ENCODE measurements at regions not wholly inside any gene's neighbourhood (a gene's known extent, or its start where the extent isn't known, plus 50 kb on each side); places are given as distances from the start of the nearest gene placed in this dataset.

DNA sequence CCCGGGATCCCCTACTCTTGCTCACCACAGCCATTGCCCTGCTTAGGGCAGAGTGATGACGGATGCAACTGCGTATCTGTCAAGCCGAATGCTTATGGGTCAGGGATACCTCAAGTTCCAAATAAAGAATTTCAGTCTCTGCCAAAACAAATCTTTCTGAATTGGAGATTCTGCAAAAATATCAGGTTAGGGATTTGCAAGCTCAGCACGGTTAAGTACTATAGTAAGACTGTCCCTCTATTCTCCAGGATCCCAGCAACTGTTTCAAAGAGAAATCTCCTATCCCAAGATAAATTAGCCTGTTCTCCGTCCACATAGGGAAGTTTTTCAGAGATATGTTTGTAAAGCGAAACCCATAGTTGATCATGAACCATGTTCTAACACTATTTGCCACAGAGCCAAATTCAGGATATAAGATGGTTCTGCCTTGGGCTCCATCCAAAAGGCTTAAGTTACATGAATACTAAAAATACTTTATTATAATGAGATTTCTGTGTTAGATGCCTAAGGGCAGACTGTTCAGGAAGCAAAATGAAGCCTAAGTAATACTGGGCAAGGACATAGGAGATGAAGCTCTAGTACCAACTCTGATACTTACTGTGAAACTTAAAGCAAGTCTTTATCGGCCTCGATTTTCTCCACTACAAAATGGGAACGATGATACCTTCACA lies 100.1 kb upstream of the LPP start:
- H3K27ac ChIP-seq (ENCODE audit: poor library complexity, severe bottlenecking): no peak overlapping the region
- H3K27me3 ChIP-seq (ENCODE audit: insufficient read depth, poor library complexity, severe bottlenecking): no peaks in the 10 kb centered on the region
- no peaks in the 10 kb centered on the region for H3K9me3 ChIP-seq (ENCODE audit: severe bottlenecking)
- DNase-seq (ENCODE audit: low spot score): no peak
- no peak for ATAC-seq (ENCODE audit: low read depth)
- no peaks in the 10 kb centered on the region for H3K4me1 ChIP-seq (ENCODE audit: insufficient read depth, poor library complexity, severe bottlenecking)
- no peaks in the 10 kb centered on the region for H3K36me3 ChIP-seq (ENCODE audit: low read depth)
- no peak overlapping the region for H3K4me3 ChIP-seq (ENCODE audit: severe bottlenecking)
- TF ChIP-seq, protein P1, sequence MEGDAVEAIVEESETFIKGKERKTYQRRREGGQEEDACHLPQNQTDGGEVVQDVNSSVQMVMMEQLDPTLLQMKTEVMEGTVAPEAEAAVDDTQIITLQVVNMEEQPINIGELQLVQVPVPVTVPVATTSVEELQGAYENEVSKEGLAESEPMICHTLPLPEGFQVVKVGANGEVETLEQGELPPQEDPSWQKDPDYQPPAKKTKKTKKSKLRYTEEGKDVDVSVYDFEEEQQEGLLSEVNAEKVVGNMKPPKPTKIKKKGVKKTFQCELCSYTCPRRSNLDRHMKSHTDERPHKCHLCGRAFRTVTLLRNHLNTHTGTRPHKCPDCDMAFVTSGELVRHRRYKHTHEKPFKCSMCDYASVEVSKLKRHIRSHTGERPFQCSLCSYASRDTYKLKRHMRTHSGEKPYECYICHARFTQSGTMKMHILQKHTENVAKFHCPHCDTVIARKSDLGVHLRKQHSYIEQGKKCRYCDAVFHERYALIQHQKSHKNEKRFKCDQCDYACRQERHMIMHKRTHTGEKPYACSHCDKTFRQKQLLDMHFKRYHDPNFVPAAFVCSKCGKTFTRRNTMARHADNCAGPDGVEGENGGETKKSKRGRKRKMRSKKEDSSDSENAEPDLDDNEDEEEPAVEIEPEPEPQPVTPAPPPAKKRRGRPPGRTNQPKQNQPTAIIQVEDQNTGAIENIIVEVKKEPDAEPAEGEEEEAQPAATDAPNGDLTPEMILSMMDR (IDR thresholded peaks at IDR 0.05; ENCODE audit: poor library complexity, severe bottlenecking): no peak

DNA sequence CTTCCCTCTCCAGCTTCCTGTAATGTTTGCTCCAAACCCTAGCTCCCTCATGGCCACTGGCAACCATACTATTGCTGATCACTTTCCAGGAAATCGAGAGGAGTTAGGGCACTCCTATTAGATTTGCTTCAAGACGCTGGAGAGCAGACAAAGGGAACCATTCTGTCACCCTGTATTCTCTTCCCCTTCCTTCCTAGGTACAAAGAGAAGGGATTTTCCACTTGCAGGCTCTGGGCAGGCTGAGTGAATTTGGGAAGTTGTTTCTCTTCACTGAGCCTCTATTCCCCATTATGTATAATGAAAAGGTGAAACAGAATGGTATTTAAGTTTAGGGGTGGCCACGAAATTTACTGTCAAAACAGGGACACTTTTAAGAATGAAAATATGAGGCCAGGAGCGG lies 99.4 kb upstream of the LPP start:
- H3K4me1 ChIP-seq (ENCODE audit: insufficient read depth, poor library complexity, severe bottlenecking): no peaks in the 10 kb centered on the region
- TF ChIP-seq, protein P1 (IDR thresholded peaks at IDR 0.05; ENCODE audit: poor library complexity, severe bottlenecking): no peak
- no peaks in the 10 kb centered on the region for H3K27me3 ChIP-seq (ENCODE audit: insufficient read depth, poor library complexity, severe bottlenecking)

GRCh38 chr3:188055388-188055787 lies 98.6 kb upstream of the LPP start:
- TF ChIP-seq, protein P1 (IDR thresholded peaks at IDR 0.05; ENCODE audit: poor library complexity, severe bottlenecking): no peak
- Histone ChIP-seq H3K36me3 (ENCODE audit: low read depth) (no peaks in the 10 kb centered on the region), H3K9me3 (ENCODE audit: severe bottlenecking) (no peaks in the 10 kb centered on the region), H3K27ac (ENCODE audit: poor library complexity, severe bottlenecking) (no peak overlapping the region), H3K27me3 (ENCODE audit: insufficient read depth, poor library complexity, severe bottlenecking) (no peaks in the 10 kb centered on the region), H3K4me1 (ENCODE audit: insufficient read depth, poor library complexity, severe bottlenecking) (no peaks in the 10 kb centered on the region), H3K4me3 (ENCODE audit: severe bottlenecking) (no peak overlapping the region)
- ATAC-seq (ENCODE audit: low read depth) (no peak), DNase-seq (ENCODE audit: low spot score) (no peak)

More for the DNA sequence above, 99.4 kb upstream of the LPP start:
- ATAC-seq (ENCODE audit: low read depth) (no peak), DNase-seq (ENCODE audit: low spot score) (no peak)
- Histone ChIP-seq H3K4me3 (ENCODE audit: severe bottlenecking) (no peak overlapping the region), H3K9me3 (ENCODE audit: severe bottlenecking) (no peaks in the 10 kb centered on the region), H3K27ac (ENCODE audit: poor library complexity, severe bottlenecking) (no peak overlapping the region), H3K36me3 (ENCODE audit: low read depth) (no peaks in the 10 kb centered on the region)

DNA sequence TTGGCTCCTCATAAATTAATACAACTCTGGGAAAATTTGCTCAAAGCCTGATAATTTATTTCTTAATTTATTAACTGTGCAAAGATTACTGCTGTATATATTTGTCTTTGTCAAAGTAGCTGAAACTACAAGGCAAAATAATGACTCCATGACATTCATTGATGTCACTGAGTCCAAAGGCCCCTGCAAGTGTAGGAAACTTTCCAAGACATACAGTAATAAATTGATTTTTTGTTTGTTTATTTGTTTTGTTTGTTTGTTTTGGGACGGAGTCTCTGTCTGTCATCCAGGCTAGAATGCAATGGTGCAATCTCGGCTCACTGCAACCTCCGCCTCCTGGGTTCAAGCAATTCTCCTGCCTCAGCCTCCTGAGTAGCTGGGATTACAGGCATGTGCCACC lies 96.8 kb upstream of the LPP start:
- Histone ChIP-seq H3K4me3 (ENCODE audit: severe bottlenecking) (no peak overlapping the region), H3K4me1 (ENCODE audit: insufficient read depth, poor library complexity, severe bottlenecking) (peaks cover 16% of the 10 kb centered on the region), H3K27ac (ENCODE audit: poor library complexity, severe bottlenecking) (no peak overlapping the region), H3K27me3 (ENCODE audit: insufficient read depth, poor library complexity, severe bottlenecking) (no peaks in the 10 kb centered on the region), H3K36me3 (ENCODE audit: low read depth) (no peaks in the 10 kb centered on the region), H3K9me3 (ENCODE audit: severe bottlenecking) (no peaks in the 10 kb centered on the region)
- TF ChIP-seq, protein P1 (IDR thresholded peaks at IDR 0.05; ENCODE audit: poor library complexity, severe bottlenecking): no peak
- DNase-seq (ENCODE audit: low spot score): no peak
- no peak for ATAC-seq (ENCODE audit: low read depth)

- H3K4me3 ChIP-seq (ENCODE audit: severe bottlenecking): no peak overlapping the region
- no peaks in the 10 kb centered on the region for H3K9me3 ChIP-seq (ENCODE audit: severe bottlenecking)
- H3K36me3 ChIP-seq (ENCODE audit: low read depth): no peaks in the 10 kb centered on the region
- H3K27me3 ChIP-seq (ENCODE audit: insufficient read depth, poor library complexity, severe bottlenecking): no peaks in the 10 kb centered on the region
- ATAC-seq (ENCODE audit: low read depth) (no peak), DNase-seq (ENCODE audit: low spot score) (no peak)
- H3K27ac ChIP-seq (ENCODE audit: poor library complexity, severe bottlenecking): no peak overlapping the region
- TF ChIP-seq, protein P1 (IDR thresholded peaks at IDR 0.05; ENCODE audit: poor library complexity, severe bottlenecking): no peak
- peaks cover 16% of the 10 kb centered on the region for H3K4me1 ChIP-seq (ENCODE audit: insufficient read depth, poor library complexity, severe bottlenecking)
Measured at GRCh38 chr3:188058569-188059184, 95.3 kb upstream of the LPP start.

Measured in RWPE2 (cell line).